HEK293 (cell line): ENCODE measurements at regions not wholly inside any gene's neighbourhood (a gene's known extent, or its start where the extent isn't known, plus 50 kb on each side); places are given as distances from the start of the nearest gene placed in this dataset.

Source experiments
- CTCF ChIA-PET: fragments of 350-600 bp; formaldehyde crosslinking; extraction: SDS; loops from one replicate; lab custom pipeline; 2021; ENCODE audit warnings: antibody characterized with exemption; lab: Yijun Ruan, JAX
- POLR2A ChIA-PET: fragments of 300-600 bp; formaldehyde crosslinking; extraction: SDS; loops from one replicate; lab custom pipeline; 2020; ENCODE audit warnings: antibody characterized with exemption, inconsistent platforms; lab: Yijun Ruan, JAX
- H3K27ac ChIP-seq: fragments of 200-500 bp; sonication (Bioruptor generic); 2 replicates; pipeline ENCODE4 v1.5.1; 2014; ENCODE audit warnings: low read depth, low read length, control low read depth, inconsistent platforms; ENCODE audit errors: extremely low read depth
- H3K36me3 ChIP-seq, 2 experiments: fragments of 200-500 bp in 1 of 2; sonication (Bioruptor generic) in 1 of 2; 1 replicate in 1 of 2; 2 replicates in 1 of 2; pipeline ENCODE4 v1.5.1; 2014 to 2017; ENCODE audit warnings: inconsistent platforms in 2 of 2, low read length in 2 of 2; ENCODE audit not compliant: control insufficient read depth in 2 of 2, insufficient read depth in 1 of 2
- H3K4me1 ChIP-seq: fragments of 200-500 bp; sonication (Bioruptor generic); 2 replicates; pipeline ENCODE4 v1.5.1; 2014; ENCODE audit warnings: mild to moderate bottlenecking, low read length, inconsistent platforms; ENCODE audit not compliant: control insufficient read depth, insufficient read depth
- H3K4me3 ChIP-seq: 2 replicates; pipeline ENCODE4 v1.5.1; 2011; ENCODE audit warnings: low read depth, mild to moderate bottlenecking, control low read depth, low read length, moderate library complexity
- H3K9me3 ChIP-seq: fragments of 200-500 bp; sonication (Bioruptor generic); 2 replicates; pipeline ENCODE4 v1.5.1; 2014; ENCODE audit warnings: low read depth, low read length, inconsistent platforms; ENCODE audit not compliant: control insufficient read depth, insufficient read depth
- EGR2 ChIP-seq: fragments of 450-650 bp; formaldehyde crosslinking; IDR thresholded peaks from 2 replicates; pipeline ENCODE4 v1.5.1; 2016; ENCODE audit warnings: low read depth, missing biosample characterization, missing genetic modification characterization
- GLIS1 ChIP-seq: fragments of 450-650 bp; formaldehyde crosslinking; IDR thresholded peaks from 2 replicates; pipeline ENCODE4 v1.5.1; 2016; ENCODE audit warnings: missing biosample characterization, missing genetic modification characterization
- REPIN1 ChIP-seq: fragments of 450-650 bp; formaldehyde crosslinking; IDR thresholded peaks from 2 replicates; pipeline ENCODE4 v1.5.1; 2017; ENCODE audit warnings: missing biosample characterization, missing genetic modification characterization, low read depth
- SETDB1 ChIP-seq: IDR thresholded peaks from one replicate; pipeline ENCODE4 v1.6.1; 2017; ENCODE audit warnings: mild to moderate bottlenecking, low read length, moderate library complexity, mixed read lengths; ENCODE audit not compliant: insufficient read length
- SP7 ChIP-seq: fragments of 450-650 bp; formaldehyde crosslinking; IDR thresholded peaks from 2 replicates; pipeline ENCODE4 v1.5.1; 2016; ENCODE audit warnings: missing biosample characterization, missing genetic modification characterization
- TRIM28 ChIP-seq: IDR thresholded peaks from 2 replicates; pipeline ENCODE4 v1.6.1; 2011; ENCODE audit warnings: low read length, control low read depth, borderline replicate concordance
- ZBTB44 ChIP-seq: fragments of 450-650 bp; IDR thresholded peaks from 2 replicates; pipeline ENCODE4 v1.5.1; 2018; ENCODE audit warnings: missing biosample characterization, mild to moderate bottlenecking, missing genetic modification characterization
- ZBTB48 ChIP-seq: fragments of 450-650 bp; formaldehyde crosslinking; IDR thresholded peaks from 2 replicates; pipeline ENCODE4 v1.5.1; 2016; ENCODE audit warnings: missing biosample characterization, missing genetic modification characterization
- ZFHX2 ChIP-seq: fragments of 450-650 bp; formaldehyde crosslinking; conservative IDR thresholded peaks from 2 replicates; pipeline ENCODE4 v1.5.1; 2016; ENCODE audit warnings: missing biosample characterization, missing genetic modification characterization
- ZIC2 ChIP-seq: fragments of 450-650 bp; formaldehyde crosslinking; IDR thresholded peaks from 2 replicates; pipeline ENCODE4 v1.5.1; 2016; ENCODE audit warnings: missing biosample characterization, missing genetic modification characterization
- ZNF148 ChIP-seq: fragments of 450-650 bp; formaldehyde crosslinking; IDR thresholded peaks from 2 replicates; pipeline ENCODE4 v1.5.0; 2017; ENCODE audit warnings: missing biosample characterization, missing genetic modification characterization, borderline replicate concordance
- ZNF16 ChIP-seq: fragments of 450-650 bp; formaldehyde crosslinking; IDR thresholded peaks from 2 replicates; pipeline ENCODE4 v1.5.1; 2016; ENCODE audit warnings: low read depth, missing biosample characterization, missing genetic modification characterization
- ZNF449 ChIP-seq: fragments of 450-650 bp; formaldehyde crosslinking; IDR thresholded peaks from 2 replicates; pipeline ENCODE4 v1.5.1; 2017; ENCODE audit warnings: missing biosample characterization, mild to moderate bottlenecking, missing genetic modification characterization, moderate library complexity
- ZNF513 ChIP-seq: fragments of 450-650 bp; IDR thresholded peaks from 2 replicates; pipeline ENCODE4 v1.5.1; 2018; ENCODE audit warnings: missing biosample characterization, missing genetic modification characterization
- ZNF585B ChIP-seq: fragments of 450-650 bp; formaldehyde crosslinking; IDR thresholded peaks from 2 replicates; pipeline ENCODE4 v1.5.1; 2016; ENCODE audit warnings: missing biosample characterization, missing genetic modification characterization
- ZNF660 ChIP-seq: fragments of 450-650 bp; IDR thresholded peaks from 2 replicates; pipeline ENCODE4 v1.5.1; 2018; ENCODE audit warnings: missing biosample characterization, mild to moderate bottlenecking, missing genetic modification characterization

GRCh38 chr16:66251476-66252160 is 114.9 kb upstream of the CDH5 start:
- H3K36me3 ChIP-seq = no peaks in the 10 kb centered on the region
- H3K27ac ChIP-seq = no peak overlapping the region
- H3K9me3 ChIP-seq = no peaks in the 10 kb centered on the region
- POLR2A ChIA-PET = no interaction called here
- H3K4me3 ChIP-seq = no peak overlapping the region
- no peaks in the 10 kb centered on the region for H3K4me1 ChIP-seq
- CTCF ChIA-PET = interaction anchor here (0.6 to 1.6 kb wide), 3 partner anchors 8 to 570 kb away, joined by 3 to 5 read pairs (median 4); no protein-coding TSS in a partner anchor
- TF ChIP-seq TRIM28 (no peak), ZNF513 (tag by site-specific recombination) (no peak), SP7 (no peak), GLIS1 (tag by site-specific recombination) (peak; percentile 44)

GRCh38 chr16:66250686-66251431 is 115.6 kb upstream of the CDH5 start:
- Histone ChIP-seq H3K36me3 (no peaks in the 10 kb centered on the region), H3K4me3 (no peak overlapping the region), H3K4me1 (no peaks in the 10 kb centered on the region), H3K27ac (no peak overlapping the region), H3K9me3 (no peaks in the 10 kb centered on the region)
- CTCF ChIA-PET = interaction anchor here (0.6 to 1.6 kb wide), 2 partner anchors 20 to 569 kb away, joined by 4 to 5 read pairs; no protein-coding TSS in a partner anchor
- POLR2A ChIA-PET = no interaction called here
- no peak for TF ChIP-seq ZBTB44 (tag by site-specific recombination)
- peak; percentile 46; the same call in 1 of the 2 replicates for TF ChIP-seq GLIS1 (tag by site-specific recombination)

- CTCF ChIA-PET = interaction anchor here (0.6 to 0.7 kb wide), 4 partner anchors 20 to 752 kb away, joined by 3 to 4 read pairs (median 3); no protein-coding TSS in a partner anchor
These were observed 118.7 kb upstream of the CDH5 start for GRCh38 chr16:66247516-66248481.

GRCh38 chr16:66245868-66246267 is 120.6 kb upstream of the CDH5 start:
- Histone ChIP-seq H3K4me3 (no peak overlapping the region), H3K4me1 (no peaks in the 10 kb centered on the region), H3K27ac (no peak overlapping the region), H3K36me3 (no peaks in the 10 kb centered on the region), H3K9me3 (no peaks in the 10 kb centered on the region)
- TF ChIP-seq REPIN1 (tag by site-specific recombination) (no peak), ZNF449 (tag by site-specific recombination) (no peak), ZNF148 (no peak), ZBTB48 (tag by site-specific recombination) (no peak)
- ChIA-PET CTCF (interaction anchor here (0.7 kb wide), 1 partner anchor 702 kb away, joined by 3 read pairs; no protein-coding TSS in a partner anchor), POLR2A (no interaction called here)

More at GRCh38 chr16:66247516-66248481, 118.7 kb upstream of the CDH5 start:
- no peaks in the 10 kb centered on the region for H3K36me3 ChIP-seq
- TF ChIP-seq SP7 = peak; percentile 87
- no peak for TF ChIP-seq ZNF585B (tag by site-specific recombination)
- 0 out of 2 replicates have a peak, but pooled peaks have one; percentile 16 for TF ChIP-seq EGR2
- TF ChIP-seq SETDB1 = no peak
- peak; percentile 22; the same call in 1 of the 2 replicates for TF ChIP-seq ZNF16 (tag by site-specific recombination)
- TF ChIP-seq ZIC2 (tag by site-specific recombination) = peak; percentile 53
- TF ChIP-seq ZFHX2 (tag by site-specific recombination) = peak; percentile 43
- no peak for TF ChIP-seq ZNF660 (tag by site-specific recombination)
- POLR2A ChIA-PET = no interaction called here
- H3K27ac ChIP-seq = no peak overlapping the region
- H3K4me1 ChIP-seq = no peaks in the 10 kb centered on the region
- no peaks in the 10 kb centered on the region for H3K9me3 ChIP-seq
- H3K4me3 ChIP-seq = no peak overlapping the region
